A549 (cell line): ENCODE measurements at regions not wholly inside any gene's neighbourhood (a gene's known extent, or its start where the extent isn't known, plus 50 kb on each side); places are given as distances from the start of the nearest gene placed in this dataset.

Experiments used
- ATAC-seq, 2 experiments: fragments of 200-7000 bp in 1 of 2; fragments of >200 bp in 1 of 2; cut with Nextera tagmentation in 1 of 2; cut with Tn5 transposase in 1 of 2; 3 replicates each; pipeline versions ENCODE4 v1.8.0 to v1.9.1; 2018 to 2020; ENCODE audit warnings: mild to moderate bottlenecking in 1 of 2, moderate library complexity in 1 of 2
- CTCF ChIA-PET: fragments of 300-600 bp; sonication (Branson Sonifier 250); formaldehyde crosslinking; extraction: SDS; loops from one replicate; lab custom pipeline; 2021; ENCODE audit warnings: antibody characterized with exemption, inconsistent platforms; lab: Yijun Ruan, JAX
- POLR2A ChIA-PET: fragments of 350-600 bp; formaldehyde crosslinking; extraction: SDS; loops from one replicate; lab custom pipeline; 2021; ENCODE audit warnings: antibody characterized with exemption, inconsistent platforms; lab: Yijun Ruan, JAX
- DNase-seq, 2 experiments: peaks; one replicate each; pipeline versions ENCODE4 v3.0.0 to v3.0.0-alpha.2; 2011 to 2016; ENCODE audit warnings: low read depth in 1 of 2, low spot score in 1 of 2
- FAIRE-seq: peaks from 2 replicates; lab custom pipeline; 2011; peaks lifted over from hg19 to GRCh38; lab: Jason Lieb, UNC
- H3K27ac ChIP-seq, 2 experiments: fragments of >200 bp; sonication (Bioruptor Twin); formaldehyde crosslinking; 3 replicates each; pipeline ENCODE4 v1.5.1; 2016 to 2017
- H3K4me1 ChIP-seq: fragments of >200 bp; sonication (Bioruptor Twin); formaldehyde crosslinking; 3 replicates; pipeline ENCODE4 v1.6.1; 2016
- H3K4me2 ChIP-seq: fragments of >200 bp; sonication (Bioruptor Twin); formaldehyde crosslinking; 3 replicates; pipeline ENCODE4 v1.6.1; 2016
- H3K4me3 ChIP-seq: fragments of >200 bp; sonication (Bioruptor Twin); formaldehyde crosslinking; 3 replicates; pipeline ENCODE4 v1.5.1; 2016
- H3K9me3 ChIP-seq: fragments of >200 bp; sonication (Bioruptor Twin); formaldehyde crosslinking; 3 replicates; pipeline ENCODE4 v1.6.1; 2016
- CHD4 ChIP-seq: fragments of 200-600 bp; sonication (generic); IDR thresholded peaks from 2 replicates; pipeline ENCODE4 v1.6.1; 2016; ENCODE audit warnings: antibody characterized with exemption, mild to moderate bottlenecking, borderline replicate concordance
- EP300 ChIP-seq, 2 experiments: fragments of >200 bp; sonication (Bioruptor Twin); formaldehyde crosslinking; IDR thresholded peaks; 2 replicates in 1 of 2; 3 replicates in 1 of 2; pipeline ENCODE4 v1.6.1; 2016 to 2017
- ESRRA ChIP-seq: fragments of 150-350 bp; IDR thresholded peaks from 2 replicates; pipeline ENCODE4 v1.6.1; 2014; ENCODE audit warnings: mild to moderate bottlenecking, low read length, borderline replicate concordance
- FOSB ChIP-seq: fragments of 250-450 bp; sonication (Bioruptor Pico); IDR thresholded peaks from 2 replicates; pipeline ENCODE4 v1.5.0; 2020; ENCODE audit warnings: mild to moderate bottlenecking, moderate library complexity
- HDAC2 ChIP-seq: fragments of 200-600 bp; sonication (generic); IDR thresholded peaks from 2 replicates; pipeline ENCODE4 v1.6.1; 2016
- HOXA7 ChIP-seq: fragments of 250-450 bp; sonication (Bioruptor Pico); IDR thresholded peaks from 2 replicates; pipeline ENCODE4 v1.5.0; 2020; ENCODE audit warnings: mild to moderate bottlenecking, moderate library complexity
- JUNB ChIP-seq: fragments of >200 bp; sonication (Bioruptor Twin); formaldehyde crosslinking; IDR thresholded peaks from 2 replicates; pipeline ENCODE4 v1.6.1; 2016
- KDM5A ChIP-seq: fragments of 200-600 bp; sonication (generic); IDR thresholded peaks from 2 replicates; pipeline ENCODE4 v1.6.1; 2016; ENCODE audit warnings: antibody characterized with exemption, mild to moderate bottlenecking
- MAFK ChIP-seq: fragments of 450-650 bp; IDR thresholded peaks from 2 replicates; pipeline ENCODE4 v1.6.1; 2014; ENCODE audit not compliant: partially characterized antibody
- NFE2L2 ChIP-seq: fragments of 150-350 bp; conservative IDR thresholded peaks from 2 replicates; pipeline ENCODE4 v1.6.1; 2014; ENCODE audit warnings: low read length
- NPAS2 ChIP-seq: fragments of 250-450 bp; sonication (Bioruptor Pico); IDR thresholded peaks from 2 replicates; pipeline ENCODE4 v1.8.0; 2022; ENCODE audit warnings: mild to moderate bottlenecking, moderate library complexity, borderline replicate concordance
- NR3C1 ChIP-seq: fragments of >200 bp; sonication (Bioruptor Twin); formaldehyde crosslinking; IDR thresholded peaks from 3 replicates; pipeline ENCODE4 v1.6.1; 2017
- PHF8 ChIP-seq: fragments of 200-600 bp; sonication (generic); IDR thresholded peaks from 2 replicates; pipeline ENCODE4 v1.6.1; 2016; ENCODE audit warnings: low read depth, mild to moderate bottlenecking, antibody characterized with exemption, moderate library complexity, borderline replicate concordance
- POLR2A ChIP-seq: IDR thresholded peaks from 2 replicates; pipeline ENCODE4 v1.6.1; 2012; ENCODE audit warnings: mild to moderate bottlenecking, low read length
- POLR2AphosphoS2 ChIP-seq: conservative IDR thresholded peaks from 2 replicates; pipeline ENCODE4 v1.6.1; 2012; ENCODE audit warnings: low read length, improper control_type of control experiment, inconsistent platforms
- RAD21 ChIP-seq, 2 experiments: fragments of >200 bp in 1 of 2; sonication (Bioruptor Twin) in 1 of 2; formaldehyde crosslinking in 1 of 2; IDR thresholded peaks in 1 of 2; conservative IDR thresholded peaks in 1 of 2; 2 replicates in 1 of 2; 3 replicates in 1 of 2; pipeline ENCODE4 v1.6.1; 2012 to 2018; ENCODE audit warnings: inconsistent platforms in 1 of 2
- RCOR1 ChIP-seq: fragments of 150-350 bp; IDR thresholded peaks from 2 replicates; pipeline ENCODE4 v1.6.1; 2014; ENCODE audit warnings: antibody characterized with exemption, low read length, low read depth
- SMC3 ChIP-seq: fragments of >200 bp; sonication (Bioruptor Twin); formaldehyde crosslinking; IDR thresholded peaks from 3 replicates; pipeline ENCODE4 v1.6.1; 2018; ENCODE audit warnings: inconsistent platforms
- ZFP36 ChIP-seq: fragments of 450-650 bp; IDR thresholded peaks from 2 replicates; pipeline ENCODE4 v1.6.1; 2014; ENCODE audit warnings: borderline replicate concordance; ENCODE audit not compliant: partially characterized antibody
- WGBS: methylation state at CpG from one replicate; pipeline ENCODE4 v1.1.6; 2017; ENCODE audit errors: missing lambda C conversion rate; 5-methylcytosine and 5-hydroxymethylcytosine counted together
- TF ChIP-seq, protein P1 (sequence below): fragments of >200 bp; sonication (Bioruptor Twin); formaldehyde crosslinking; IDR thresholded peaks from 3 replicates; pipeline ENCODE4 v1.5.1; 2016
- TF ChIP-seq, protein P2 (sequence below): IDR thresholded peaks from 2 replicates; pipeline ENCODE4 v1.6.1; 2012

DNA sequence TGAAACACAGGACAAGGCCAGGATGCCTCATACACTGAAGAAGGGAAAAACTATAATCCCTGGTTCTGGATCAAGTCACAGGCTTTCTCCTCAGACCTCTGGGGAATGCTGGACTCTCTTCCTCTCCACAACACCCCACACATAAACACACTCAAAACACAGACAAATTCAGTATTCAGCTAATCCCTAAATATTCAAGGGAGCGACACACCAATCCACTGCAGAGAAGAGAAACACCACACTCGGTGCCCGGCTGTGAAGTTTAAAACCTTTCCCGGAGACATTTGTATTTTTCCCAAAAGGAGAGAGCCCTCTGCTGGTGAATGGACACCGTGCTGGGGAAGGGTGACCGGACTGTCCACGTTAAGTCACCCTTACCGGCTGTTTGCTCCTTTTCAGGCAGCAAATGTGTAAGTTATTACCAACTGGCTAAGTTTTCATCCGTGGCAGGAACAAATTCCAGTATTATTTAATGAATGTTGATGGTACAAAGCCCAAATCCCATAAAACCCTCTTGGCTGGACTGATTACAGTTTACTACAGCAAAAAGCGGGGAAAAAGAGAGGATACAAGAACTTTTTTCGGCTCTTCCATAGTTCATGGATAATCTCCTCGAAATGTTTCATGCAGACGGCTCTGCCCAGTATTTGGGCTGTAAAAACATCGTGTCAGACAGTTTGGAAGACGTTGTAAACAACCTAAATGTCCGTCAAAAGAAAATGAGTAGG is 130.9 kb upstream of the SLC30A5 start:
- no peak for FAIRE-seq
- TF ChIP-seq EP300 (IDR thresholded peaks at IDR 0.05) (no peak), RAD21 (conservative IDR thresholded peaks at IDR 0.05 in 1 of 2, IDR thresholded peaks at IDR 0.05 in 1 of 2) (peak; percentile 84 to 90), SMC3 (peak; percentile 93)
- TF ChIP-seq, protein P1, sequence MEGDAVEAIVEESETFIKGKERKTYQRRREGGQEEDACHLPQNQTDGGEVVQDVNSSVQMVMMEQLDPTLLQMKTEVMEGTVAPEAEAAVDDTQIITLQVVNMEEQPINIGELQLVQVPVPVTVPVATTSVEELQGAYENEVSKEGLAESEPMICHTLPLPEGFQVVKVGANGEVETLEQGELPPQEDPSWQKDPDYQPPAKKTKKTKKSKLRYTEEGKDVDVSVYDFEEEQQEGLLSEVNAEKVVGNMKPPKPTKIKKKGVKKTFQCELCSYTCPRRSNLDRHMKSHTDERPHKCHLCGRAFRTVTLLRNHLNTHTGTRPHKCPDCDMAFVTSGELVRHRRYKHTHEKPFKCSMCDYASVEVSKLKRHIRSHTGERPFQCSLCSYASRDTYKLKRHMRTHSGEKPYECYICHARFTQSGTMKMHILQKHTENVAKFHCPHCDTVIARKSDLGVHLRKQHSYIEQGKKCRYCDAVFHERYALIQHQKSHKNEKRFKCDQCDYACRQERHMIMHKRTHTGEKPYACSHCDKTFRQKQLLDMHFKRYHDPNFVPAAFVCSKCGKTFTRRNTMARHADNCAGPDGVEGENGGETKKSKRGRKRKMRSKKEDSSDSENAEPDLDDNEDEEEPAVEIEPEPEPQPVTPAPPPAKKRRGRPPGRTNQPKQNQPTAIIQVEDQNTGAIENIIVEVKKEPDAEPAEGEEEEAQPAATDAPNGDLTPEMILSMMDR, result peak; percentile 93
- POLR2A ChIA-PET, result no interaction called here
- Histone ChIP-seq H3K4me2 (peak overlapping the region; percentile 62), H3K9me3 (no peaks in the 10 kb centered on the region), H3K4me3 (no peak overlapping the region), H3K4me1 (no peaks in the 10 kb centered on the region), H3K27ac (peak overlapping the region in 1 of 2 experiments; percentile 67; a peak in 3 of 6 replicates)
- 17% methylated on average over 16 of the region's 16 CpGs for WGBS
- CTCF ChIA-PET, result interaction anchor here (0.6 to 3.4 kb wide), 16 partner anchors 8 to 693 kb away, joined by 3 to 30 read pairs (median 4); no protein-coding TSS in a partner anchor
- DNase-seq, result peak; percentile 64 to 70
- peak; percentile 87 to 97 for ATAC-seq

DNA sequence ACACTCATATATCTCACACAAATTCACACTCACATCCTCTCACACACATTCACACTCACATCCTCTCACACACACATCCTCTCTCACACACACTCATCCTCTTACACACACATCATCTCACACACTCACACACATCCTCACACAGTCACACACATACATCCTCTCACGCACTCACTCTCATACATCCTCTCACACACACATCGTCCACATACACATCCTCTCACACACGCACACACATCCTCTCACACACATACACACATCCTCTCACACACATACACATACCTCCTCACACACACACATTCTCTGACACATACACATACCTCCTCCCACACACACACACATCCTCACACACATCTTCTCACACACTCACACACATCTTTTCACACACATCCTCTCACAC is 129.1 kb upstream of the SLC30A5 start:
- ChIA-PET POLR2A (no interaction called here), CTCF (interaction anchor here (1.0 to 3.4 kb wide), 2 partner anchors 9 to 678 kb away, joined by 4 to 30 read pairs; no protein-coding TSS in a partner anchor)
- Histone ChIP-seq H3K4me2 (no peak overlapping the region), H3K27ac (no peak overlapping the region), H3K4me3 (no peak overlapping the region), H3K4me1 (no peaks in the 10 kb centered on the region), H3K9me3 (no peaks in the 10 kb centered on the region)
- FAIRE-seq, result no peak
- ATAC-seq, result no peak
- 88% methylated on average over 3 of the region's 3 CpGs for WGBS
- TF ChIP-seq, protein P2, sequence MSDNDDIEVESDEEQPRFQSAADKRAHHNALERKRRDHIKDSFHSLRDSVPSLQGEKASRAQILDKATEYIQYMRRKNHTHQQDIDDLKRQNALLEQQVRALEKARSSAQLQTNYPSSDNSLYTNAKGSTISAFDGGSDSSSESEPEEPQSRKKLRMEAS, result no peak
- no peak for TF ChIP-seq POLR2AphosphoS2
- no peak for TF ChIP-seq ZFP36
- no peak for TF ChIP-seq NFE2L2
- TF ChIP-seq JUNB, result no peak
- no peak for TF ChIP-seq NPAS2
- TF ChIP-seq, protein P1, result no peak
- TF ChIP-seq ESRRA, result no peak
- no peak for TF ChIP-seq RCOR1
- no peak for TF ChIP-seq EP300 (IDR thresholded peaks at IDR 0.05)
- TF ChIP-seq PHF8, result no peak
- TF ChIP-seq KDM5A, result no peak
- TF ChIP-seq HOXA7 (CRISPR knock-in tag), result no peak
- TF ChIP-seq MAFK, result no peak
- TF ChIP-seq POLR2A, result no peak
- no peak for TF ChIP-seq HDAC2
- no peak for TF ChIP-seq NR3C1
- TF ChIP-seq FOSB (CRISPR knock-in tag), result no peak
- no peak for TF ChIP-seq CHD4
- TF ChIP-seq, all 56 proteins: peak for 0
- DNase-seq, result no peak
